GM18508 (cell line): ENCODE measurements at regions not wholly inside any gene's neighbourhood (a gene's known extent, or its start where the extent isn't known, plus 50 kb on each side); places are given as distances from the start of the nearest gene placed in this dataset.
"Not testable (repeated sequence)": the region's sequence is repeated elsewhere in the genome, so short reads cannot be mapped to it uniquely, and the experiment has no call there.

Experiments used
- ATAC-seq: cut with Tn5 transposase; IDR thresholded peaks from one replicate; pipeline ENCODE4 v1.9.1; 2021; ENCODE audit warnings: moderate number of reproducible peaks; ENCODE audit not compliant: insufficient read depth, unreplicated experiment

- ATAC-seq, result no peak
Observed at GRCh38 chr7:130954918-130955564, 221.0 kb upstream of the KLF14 start.

DNA sequence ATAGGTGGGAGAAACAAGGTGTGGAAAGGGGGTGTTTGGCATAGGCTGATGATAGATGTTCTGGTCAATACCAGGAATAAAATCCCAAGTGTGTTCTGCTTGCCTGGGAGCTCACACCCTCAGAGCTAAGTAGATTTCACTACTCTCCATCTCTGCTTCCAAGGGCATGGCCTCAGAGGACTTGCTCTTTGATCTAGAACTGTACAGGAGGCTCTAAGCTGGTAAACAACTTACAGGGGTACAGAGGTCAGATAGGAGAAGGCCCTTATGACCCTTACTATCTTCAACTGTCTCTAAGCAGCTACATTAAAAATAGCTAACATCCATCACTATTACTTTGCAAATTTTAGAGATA is 221.5 kb upstream of the KLF14 start:
- no peak for ATAC-seq

- no peak for ATAC-seq
Observed at GRCh38 chr7:130956417-130957136, 222.6 kb upstream of the KLF14 start.

GRCh38 chr7:130957137-130957513 is 223.1 kb upstream of the KLF14 start:
- ATAC-seq, result no peak

DNA sequence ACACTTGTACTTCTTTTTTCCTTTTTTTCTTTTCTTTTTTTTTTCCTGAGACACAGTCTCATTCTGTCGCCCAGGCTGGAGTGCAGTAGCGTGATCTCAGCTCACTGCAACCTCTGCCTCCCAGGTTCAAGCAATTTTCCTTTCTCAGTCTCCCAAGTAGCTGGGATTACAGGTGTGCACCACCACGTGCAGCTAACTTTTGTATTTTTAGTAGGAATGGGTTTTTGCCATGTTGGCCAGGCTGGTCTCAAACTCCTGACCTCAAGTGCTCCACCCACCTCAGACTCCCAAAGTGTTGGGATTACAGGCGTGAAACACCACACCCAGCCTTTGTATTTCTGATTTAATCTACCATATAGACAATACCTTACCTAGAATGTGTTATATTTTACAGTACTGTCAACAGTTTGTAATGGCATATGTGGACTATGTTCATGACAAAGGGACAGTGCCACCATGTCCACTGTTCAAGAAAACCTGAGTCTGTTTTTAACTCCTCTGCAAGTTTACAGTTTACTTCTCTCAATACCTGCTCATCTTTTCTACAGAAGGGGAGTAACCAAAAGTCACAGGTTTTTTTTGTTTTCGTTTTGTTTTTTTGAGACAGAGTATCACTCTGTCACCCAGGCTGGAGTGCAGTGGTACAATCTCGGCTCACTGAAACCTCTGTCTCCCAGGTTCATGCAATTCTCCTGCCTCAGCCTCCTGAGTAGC is 223.9 kb upstream of the KLF14 start:
- ATAC-seq, result not testable (repeated sequence)

- ATAC-seq, result no peak
Observed at GRCh38 chr7:130958846-130959245, 224.8 kb upstream of the KLF14 start.

GRCh38 chr7:130959743-130960207 is 225.8 kb upstream of the KLF14 start:
- no peak for ATAC-seq

DNA sequence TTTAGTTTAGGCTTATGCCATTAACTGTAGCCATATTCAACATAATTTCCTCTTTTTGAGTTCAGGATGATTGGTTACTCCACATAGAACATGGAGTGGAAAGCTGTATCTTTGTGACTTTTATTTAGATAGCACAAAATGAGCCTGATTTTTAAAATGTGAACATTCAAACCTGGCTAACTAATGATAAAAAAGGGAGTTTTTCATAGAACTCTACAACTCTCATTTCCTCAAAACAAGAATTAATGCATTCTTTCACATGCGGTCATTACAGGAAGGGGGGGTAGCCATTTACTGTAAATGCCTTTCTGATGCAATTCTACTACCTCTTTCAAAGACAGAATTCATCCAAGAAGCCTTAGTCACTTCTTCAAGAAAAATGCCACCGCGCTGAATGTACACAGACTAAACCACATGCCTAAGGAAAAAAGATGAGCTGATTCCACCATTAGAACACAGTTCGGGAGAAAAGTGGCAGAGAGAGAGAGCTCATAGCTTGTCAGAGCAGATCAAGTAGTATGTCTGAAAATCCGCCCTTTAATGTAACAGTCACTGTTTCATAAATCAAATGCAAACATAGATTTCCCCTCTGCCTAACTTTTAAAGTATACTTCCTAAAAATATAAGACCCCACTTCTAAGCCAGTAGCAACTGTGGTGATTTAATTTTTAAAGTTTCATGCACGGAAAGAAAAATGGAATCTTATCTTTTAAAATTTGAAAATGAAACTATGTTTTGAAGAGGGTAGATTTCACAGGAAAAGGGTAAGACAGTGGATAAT is 226.4 kb upstream of the KLF14 start:
- ATAC-seq, result no peak

DNA sequence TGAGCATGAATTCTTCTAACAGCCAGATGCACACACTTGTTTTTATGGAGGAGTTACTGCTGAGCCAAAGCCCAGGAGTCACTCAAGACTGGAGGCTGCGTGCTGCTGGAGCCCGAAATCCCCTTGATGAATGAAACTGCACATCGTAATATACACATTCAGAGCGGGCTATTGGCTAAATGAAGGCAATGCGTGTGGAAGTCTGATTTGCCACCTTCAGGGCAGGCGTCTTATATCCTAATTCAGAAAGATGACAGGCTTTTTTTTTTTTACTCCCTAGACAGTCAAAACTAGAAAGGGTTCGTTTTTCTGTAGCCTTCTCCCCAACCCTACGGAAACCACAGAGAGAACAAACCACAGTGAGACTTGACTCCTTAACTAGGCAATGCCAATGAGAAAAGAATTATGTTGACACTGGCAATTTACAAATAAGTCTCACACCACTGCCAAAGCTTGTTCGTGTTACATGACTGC is 227.2 kb upstream of the KLF14 start:
- peak; percentile 53 for ATAC-seq

GRCh38 chr7:130962109-130962508 is 228.1 kb upstream of the KLF14 start:
- ATAC-seq, result no peak

GRCh38 chr7:130963339-130963738 is 229.3 kb upstream of the KLF14 start:
- no peak for ATAC-seq

DNA sequence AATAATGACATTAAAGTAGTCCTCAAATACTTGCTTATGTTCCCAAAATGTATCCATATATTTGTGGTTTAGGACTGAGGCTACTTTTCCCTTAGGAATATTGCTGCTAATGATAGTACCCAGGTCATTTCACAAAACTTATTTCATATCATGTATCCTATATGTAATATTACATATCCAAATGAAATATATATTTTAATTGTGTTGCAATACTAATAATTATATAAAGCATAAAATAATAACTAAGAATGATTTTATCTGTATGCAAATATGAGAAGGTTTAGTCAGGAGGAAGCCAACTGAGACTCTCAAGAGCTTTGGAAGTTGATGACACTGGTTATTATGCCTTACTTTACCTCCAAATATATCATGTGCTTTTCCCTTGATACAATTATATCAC is 231.5 kb upstream of the KLF14 start:
- ATAC-seq, result no peak

GRCh38 chr7:130966246-130967009 is 232.4 kb upstream of the KLF14 start:
- ATAC-seq, result peak; percentile 43

- ATAC-seq, result no peak
Observed at GRCh38 chr7:130970196-130970595, 236.2 kb upstream of the KLF14 start.

DNA sequence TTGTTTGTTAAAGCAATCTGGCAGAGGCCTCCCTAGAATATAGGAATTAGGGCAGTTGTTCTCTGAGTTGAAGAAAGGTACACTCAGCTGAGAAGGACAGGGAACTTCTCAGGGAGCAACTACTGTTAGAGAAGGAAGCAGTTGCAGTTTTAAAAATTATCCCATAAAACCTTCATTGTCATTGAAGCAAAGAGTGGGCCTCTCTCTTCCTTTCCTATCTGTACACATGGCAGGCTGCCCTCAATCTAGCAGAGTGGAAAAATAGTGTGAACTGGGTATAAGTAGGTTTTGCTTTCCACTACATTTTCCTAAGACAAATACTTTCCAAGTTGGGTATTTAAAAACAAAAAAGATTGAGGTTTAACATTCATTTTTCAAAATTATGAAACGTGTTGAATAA is 236.7 kb upstream of the KLF14 start:
- ATAC-seq, result no peak

DNA sequence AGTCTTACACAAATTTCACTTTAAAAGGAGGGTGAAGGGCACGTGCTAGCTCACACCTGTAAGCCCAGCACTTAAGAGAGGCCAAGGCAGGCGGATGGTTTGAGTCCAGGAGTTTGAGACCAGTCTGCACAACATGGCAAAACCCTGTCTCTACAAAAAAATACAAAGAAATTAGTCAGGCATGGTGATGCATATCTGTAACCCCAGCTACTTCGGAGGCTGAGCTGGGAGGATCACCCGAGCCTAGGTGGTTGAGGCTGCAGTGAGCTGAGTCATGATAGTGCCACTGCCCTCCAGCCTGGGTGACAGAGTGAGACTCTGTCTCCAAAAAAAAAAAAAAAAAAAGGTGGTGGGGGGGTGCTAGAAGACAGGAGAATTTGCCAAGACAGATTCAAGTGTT is 237.3 kb upstream of the KLF14 start:
- ATAC-seq, result no peak

- no peak for ATAC-seq
Observed at GRCh38 chr7:130972201-130972600, 238.2 kb upstream of the KLF14 start.

GRCh38 chr7:130973637-130974036 is 239.6 kb upstream of the KLF14 start:
- no peak for ATAC-seq

DNA sequence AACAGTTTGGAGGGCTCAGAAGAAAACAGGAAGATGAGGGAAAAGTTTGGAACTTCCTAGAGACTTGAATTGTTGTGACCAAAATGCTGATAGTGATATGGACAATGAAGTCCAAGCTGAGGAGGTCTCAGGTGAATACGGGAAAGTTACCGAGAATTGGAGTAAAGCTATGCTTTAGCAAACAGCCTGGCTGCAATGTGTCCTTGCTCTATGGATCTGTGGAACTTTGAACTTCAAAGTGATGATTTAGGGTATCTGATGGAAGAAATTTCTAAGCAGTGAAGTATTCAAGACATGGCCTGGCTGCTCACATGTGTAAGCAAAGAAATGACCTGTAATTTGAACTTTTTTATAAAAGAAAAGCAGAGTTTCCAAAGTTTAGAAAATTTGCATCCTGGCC is 240.2 kb upstream of the KLF14 start:
- no peak for ATAC-seq

GRCh38 chr7:130974794-130975193 is 240.8 kb upstream of the KLF14 start:
- no peak for ATAC-seq
